Common myeloid progenitor, CD34-positive (primary cell): ENCODE measurements at regions not wholly inside any gene's neighbourhood (a gene's known extent, or its start where the extent isn't known, plus 50 kb on each side); places are given as distances from the start of the nearest gene placed in this dataset.

Experiments
- CTCF ChIA-PET: fragments of 350-600 bp; sonication (Branson Sonifier 250); formaldehyde crosslinking; loops from one replicate; lab custom pipeline; 2021; ENCODE audit warnings: antibody characterized with exemption; lab: Charles Lee
- POLR2A ChIA-PET: fragments of 350-600 bp; sonication (Branson Sonifier 250); formaldehyde crosslinking; loops from one replicate; lab custom pipeline; 2021; ENCODE audit warnings: antibody characterized with exemption; lab: Charles Lee
- DNase-seq, 3 donors: peaks; one replicate each; pipeline versions ENCODE4 v3.0.0 to v3.0.0-alpha.2; 2013
- H3K27ac ChIP-seq, 2 experiments: 1 replicate in 1 of 2; 2 replicates in 1 of 2; pipeline ENCODE4 v1.7.0; 2013; ENCODE audit warnings: inconsistent platforms in 2 of 2, low read length in 2 of 2, mild to moderate bottlenecking in 2 of 2, low read depth in 1 of 2, moderate library complexity in 1 of 2; ENCODE audit not compliant: severe bottlenecking in 2 of 2, insufficient read depth in 1 of 2, poor library complexity in 1 of 2
- H3K27me3 ChIP-seq, 5 experiments: replicated peaks in 2 of 5; 1 replicate in 3 of 5; 2 replicates in 2 of 5; pipeline versions ENCODE4 v1.6.1 to v1.7.0; 2013; ENCODE audit warnings: low read length in 4 of 5, mild to moderate bottlenecking in 2 of 5, moderate library complexity in 2 of 5, inconsistent platforms in 1 of 5; ENCODE audit not compliant: insufficient read depth in 5 of 5, control insufficient read depth in 4 of 5
- H3K36me3 ChIP-seq, 4 experiments: 1 replicate in 2 of 4; 2 replicates in 2 of 4; pipeline versions ENCODE4 v1.6.1 to v1.7.0; 2013; ENCODE audit warnings: low read length in 3 of 4, control low read depth in 1 of 4, mild to moderate bottlenecking in 1 of 4; ENCODE audit not compliant: control insufficient read depth in 4 of 4, insufficient read depth in 4 of 4
- H3K4me1 ChIP-seq, 4 experiments: 1 replicate in 3 of 4; 2 replicates in 1 of 4; pipeline versions ENCODE4 v1.6.1 to v1.7.1; 2013; ENCODE audit warnings: low read length in 3 of 4, mild to moderate bottlenecking in 3 of 4, control low read depth in 1 of 4, inconsistent platforms in 1 of 4, moderate library complexity in 1 of 4; ENCODE audit not compliant: control insufficient read depth in 4 of 4, insufficient read depth in 4 of 4; ENCODE audit errors: control extremely low read depth in 1 of 4
- H3K4me3 ChIP-seq, 7 experiments: 1 replicate in 4 of 7; 2 replicates in 3 of 7; pipeline versions ENCODE4 v1.5.1 to v1.7.0; 2013; ENCODE audit warnings: mild to moderate bottlenecking in 7 of 7, low read length in 6 of 7, moderate library complexity in 6 of 7, inconsistent platforms in 2 of 7, low read depth in 2 of 7, control low read depth in 1 of 7; ENCODE audit not compliant: insufficient read depth in 4 of 7, control insufficient read depth in 1 of 7; ENCODE audit errors: extremely low read depth in 1 of 7
- H3K9me3 ChIP-seq, 5 experiments: 1 replicate in 4 of 5; 2 replicates in 1 of 5; pipeline versions ENCODE4 v1.6.1 to v1.7.1; 2013; ENCODE audit warnings: low read length in 4 of 5, mild to moderate bottlenecking in 2 of 5, inconsistent platforms in 1 of 5, low read depth in 1 of 5, moderate library complexity in 1 of 5; ENCODE audit not compliant: control insufficient read depth in 4 of 5, insufficient read depth in 2 of 5; ENCODE audit errors: control extremely low read depth in 1 of 5
- WGBS: methylation state at CpG from one replicate; pipeline ENCODE4 v1.1.5; 2013; ENCODE audit not compliant: insufficient coverage; 5-methylcytosine and 5-hydroxymethylcytosine counted together

DNA sequence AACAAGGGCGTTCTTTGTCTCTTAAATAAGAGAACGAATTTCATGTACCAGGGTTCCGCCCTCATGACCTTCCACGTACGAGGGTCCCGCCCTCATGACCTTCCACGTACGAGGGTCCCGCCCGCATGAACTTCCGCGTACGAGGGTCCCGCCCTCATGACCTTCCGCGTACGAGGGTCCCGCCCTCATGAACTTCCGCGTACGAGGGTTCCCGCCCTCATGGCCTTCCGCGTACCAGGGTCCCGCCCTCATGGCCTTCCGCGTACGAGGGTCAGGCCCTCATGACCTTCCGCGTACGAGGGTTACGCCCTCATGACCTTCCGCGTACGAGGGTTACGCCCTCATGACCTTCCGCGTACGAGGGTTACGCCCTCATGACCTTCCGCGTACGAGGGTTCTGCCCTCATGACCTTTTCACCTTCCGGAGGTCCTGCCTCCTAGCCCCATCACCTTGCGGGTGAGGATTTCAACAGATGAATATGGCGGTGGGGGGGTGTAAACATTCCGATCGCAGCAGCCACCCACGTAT, 273.9 kb upstream of the ADAMTS16 start:
- CTCF ChIA-PET: interaction anchor here (1.7 kb wide), 1 partner anchor 13 kb away, joined by 5 read pairs; no protein-coding TSS in a partner anchor
- POLR2A ChIA-PET: no interaction called here
- no peak for DNase-seq
- peaks cover 0 to 10% (median 0%) of the 10 kb centered on the region in 4 experiments for H3K4me1 ChIP-seq
- 96% methylated on average over 48 of the region's 49 CpGs for WGBS
- H3K9me3 ChIP-seq: peaks cover 0 to 5% (median 0%) of the 10 kb centered on the region in 5 experiments
- H3K27me3 ChIP-seq: peaks cover 0 to 3% (median 0%) of the 10 kb centered on the region in 5 experiments
- no peak overlapping the region for H3K4me3 ChIP-seq
- no peaks in the 10 kb centered on the region for H3K36me3 ChIP-seq
- no peak overlapping the region for H3K27ac ChIP-seq

- Histone ChIP-seq H3K36me3 (no peaks in the 10 kb centered on the region), H3K4me1 (peaks cover 0 to 10% (median 0%) of the 10 kb centered on the region in 4 experiments), H3K27ac (no peak overlapping the region), H3K4me3 (no peak overlapping the region), H3K27me3 (peaks cover 0 to 3% (median 0%) of the 10 kb centered on the region in 5 experiments), H3K9me3 (peaks cover 0 to 5% (median 0%) of the 10 kb centered on the region in 5 experiments)
- no peak for DNase-seq
- CTCF ChIA-PET: interaction anchor here (0.5 kb wide), 1 partner anchor 811 kb away, joined by 3 read pairs; no protein-coding TSS in a partner anchor
- POLR2A ChIA-PET: no interaction called here
- WGBS: 97% methylated on average over 21 of the region's 21 CpGs
Measured at GRCh38 chr5:4866817-4867216, 273.3 kb upstream of the ADAMTS16 start.

GRCh38 chr5:4868140-4868735, 271.9 kb upstream of the ADAMTS16 start:
- peaks cover 0 to 9% (median 0%) of the 10 kb centered on the region in 4 experiments for H3K4me1 ChIP-seq
- peaks cover 0 to 5% (median 0%) of the 10 kb centered on the region in 5 experiments for H3K9me3 ChIP-seq
- no peak overlapping the region for H3K27ac ChIP-seq
- POLR2A ChIA-PET: no interaction called here
- peaks cover 0 to 3% (median 0%) of the 10 kb centered on the region in 5 experiments for H3K27me3 ChIP-seq
- 4% methylated on average over 2 of the region's 9 CpGs for WGBS
- DNase-seq: peak; percentile 21 to 61 (median 50)
- H3K4me3 ChIP-seq: no peak overlapping the region
- CTCF ChIA-PET: interaction anchor here (0.8 to 1.2 kb wide), 6 partner anchors 8 to 554 kb away, joined by 3 to 5 read pairs (median 4); no protein-coding TSS in a partner anchor
- no peaks in the 10 kb centered on the region for H3K36me3 ChIP-seq

- ChIA-PET CTCF (interaction anchor here (1.4 kb wide), 1 partner anchor 9 kb away, joined by 3 read pairs; no protein-coding TSS in a partner anchor), POLR2A (no interaction called here)
- no peak overlapping the region for H3K4me3 ChIP-seq
- H3K27ac ChIP-seq: no peak overlapping the region
- peaks cover 0 to 3% (median 0%) of the 10 kb centered on the region in 5 experiments for H3K27me3 ChIP-seq
- H3K36me3 ChIP-seq: no peaks in the 10 kb centered on the region
- H3K4me1 ChIP-seq: peaks cover 0 to 11% (median 0%) of the 10 kb centered on the region in 4 experiments
- WGBS: 88% methylated on average over 8 of the region's 8 CpGs
- DNase-seq: no peak
- H3K9me3 ChIP-seq: no peaks in the 10 kb centered on the region
Measured at GRCh38 chr5:4873652-4874051, 266.5 kb upstream of the ADAMTS16 start.

DNA sequence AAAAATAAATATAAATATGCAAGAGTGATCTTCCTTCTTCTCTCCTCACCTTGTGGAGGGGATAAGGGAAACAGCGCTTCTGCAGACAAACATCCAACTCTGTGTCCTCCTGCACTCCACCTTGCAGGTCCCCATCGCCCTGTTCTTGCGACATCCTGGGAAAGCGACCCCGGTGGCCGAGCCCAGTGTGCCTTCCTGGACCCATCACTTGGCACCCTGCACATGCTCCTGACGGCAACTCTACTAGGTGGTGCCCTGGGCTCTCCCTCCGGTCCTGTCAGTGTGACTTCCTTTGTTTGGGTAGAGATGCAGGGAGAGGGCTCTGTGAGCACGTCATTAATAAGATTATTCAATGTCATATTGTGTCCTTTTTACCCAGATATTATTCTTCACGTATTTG, 266.0 kb upstream of the ADAMTS16 start:
- no peaks in the 10 kb centered on the region for H3K9me3 ChIP-seq
- CTCF ChIA-PET: interaction anchor here (1.4 kb wide), 1 partner anchor 9 kb away, joined by 3 read pairs; no protein-coding TSS in a partner anchor
- POLR2A ChIA-PET: no interaction called here

GRCh38 chr5:4875942-4876341, 264.2 kb upstream of the ADAMTS16 start:
- Histone ChIP-seq H3K36me3 (no peaks in the 10 kb centered on the region), H3K4me3 (no peak overlapping the region), H3K4me1 (peaks cover 0 to 11% (median 0%) of the 10 kb centered on the region in 4 experiments), H3K27me3 (peaks cover 0 to 3% (median 0%) of the 10 kb centered on the region in 5 experiments), H3K27ac (no peak overlapping the region), H3K9me3 (no peaks in the 10 kb centered on the region)
- POLR2A ChIA-PET: no interaction called here
- no peak for DNase-seq
- WGBS: 85% methylated on average over 4 of the region's 4 CpGs
- CTCF ChIA-PET: interaction anchor here (0.9 to 1.4 kb wide), 3 partner anchors 8 to 13 kb away, joined by 3 to 6 read pairs (median 5); no protein-coding TSS in a partner anchor

More for the DNA sequence above, 266.0 kb upstream of the ADAMTS16 start:
- Histone ChIP-seq H3K27ac (no peak overlapping the region), H3K4me1 (peaks cover 0 to 11% (median 0%) of the 10 kb centered on the region in 4 experiments), H3K4me3 (no peak overlapping the region), H3K36me3 (no peaks in the 10 kb centered on the region), H3K27me3 (peaks cover 0 to 3% (median 0%) of the 10 kb centered on the region in 5 experiments)
- DNase-seq: no peak
- 89% methylated on average over 6 of the region's 10 CpGs for WGBS

- Histone ChIP-seq H3K27ac (no peak overlapping the region), H3K4me1 (peaks cover 0 to 11% (median 0%) of the 10 kb centered on the region in 4 experiments), H3K9me3 (no peaks in the 10 kb centered on the region), H3K4me3 (no peak overlapping the region), H3K27me3 (peaks cover 0 to 3% (median 0%) of the 10 kb centered on the region in 5 experiments), H3K36me3 (no peaks in the 10 kb centered on the region)
- ChIA-PET CTCF (interaction anchor here (1.4 kb wide), 1 partner anchor 14 kb away, joined by 6 read pairs; no protein-coding TSS in a partner anchor), POLR2A (no interaction called here)
- WGBS: 91% methylated on average over 9 of the region's 9 CpGs
- no peak for DNase-seq
Measured at GRCh38 chr5:4876804-4877203, 263.3 kb upstream of the ADAMTS16 start.
